GM21526 (cell line): ENCODE measurements at regions not wholly inside any gene's neighbourhood (a gene's known extent, or its start where the extent isn't known, plus 50 kb on each side); places are given as distances from the start of the nearest gene placed in this dataset.

Source experiments
- ATAC-seq: cut with Tn5 transposase; IDR thresholded peaks from one replicate; pipeline ENCODE4 v1.9.1; 2021; ENCODE audit warnings: moderate library complexity; ENCODE audit not compliant: unreplicated experiment, low FRiP score

DNA sequence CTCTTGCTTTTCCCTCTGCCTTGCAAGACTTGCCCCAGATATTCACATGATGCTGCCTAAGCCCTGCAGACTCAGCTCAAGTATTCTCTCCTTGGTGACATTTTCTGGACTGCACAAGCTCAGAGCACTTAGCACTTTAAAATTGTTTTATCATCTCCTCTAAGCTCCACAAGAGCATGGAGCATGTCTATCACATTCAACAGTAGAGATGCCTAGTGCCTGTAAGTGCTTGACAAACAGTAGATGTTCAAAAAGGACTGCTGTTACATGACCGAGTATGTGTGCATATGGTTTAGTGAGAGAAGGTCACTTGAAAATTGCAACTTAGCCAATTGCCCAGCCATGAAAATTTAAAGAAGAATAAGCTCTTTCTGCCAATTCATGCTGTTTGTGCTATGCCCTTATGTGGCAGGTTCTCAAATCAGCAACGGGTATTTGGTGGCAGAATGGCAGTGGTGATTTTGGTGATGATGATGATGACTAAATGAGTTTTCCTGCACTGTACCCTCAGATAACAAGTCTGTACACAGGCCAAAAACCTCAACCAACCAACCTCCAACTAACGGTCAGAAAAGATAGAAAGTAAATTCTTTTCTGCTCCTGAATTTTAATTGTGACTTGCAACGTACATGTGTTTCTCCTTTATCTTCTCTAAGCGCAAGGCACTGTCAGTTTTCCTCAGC is 647.2 kb upstream of the UBE2E2 start:
- no peak for ATAC-seq

DNA sequence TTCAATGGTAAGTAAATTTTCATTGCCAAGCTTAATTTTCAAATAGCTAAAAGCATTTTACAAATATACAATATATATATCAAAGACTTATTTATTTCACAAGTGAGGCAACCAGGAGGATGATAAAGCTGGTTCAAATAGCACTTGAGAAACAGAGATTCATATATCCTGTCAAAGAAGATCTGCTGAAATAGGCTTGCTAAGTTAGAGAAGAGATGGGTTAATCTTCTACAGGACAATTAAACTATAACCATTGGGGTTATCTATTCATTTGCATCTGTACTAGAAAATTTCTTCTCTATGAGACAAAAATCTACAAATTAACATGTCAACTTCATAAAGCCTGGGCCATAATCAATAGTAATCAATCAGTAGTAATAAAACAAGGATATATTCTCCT is 637.7 kb upstream of the UBE2E2 start:
- no peak for ATAC-seq

- no peak for ATAC-seq
Measured at GRCh38 chr3:22568285-22568684, 634.8 kb upstream of the UBE2E2 start.

GRCh38 chr3:22569570-22569969 is 633.6 kb upstream of the UBE2E2 start:
- no peak for ATAC-seq

GRCh38 chr3:22581007-22581406 is 622.1 kb upstream of the UBE2E2 start:
- no peak for ATAC-seq

- ATAC-seq: no peak
Measured at GRCh38 chr3:22582266-22582665, 620.9 kb upstream of the UBE2E2 start.

GRCh38 chr3:22585504-22585903 is 617.6 kb upstream of the UBE2E2 start:
- ATAC-seq: no peak

GRCh38 chr3:22585911-22586310 is 617.2 kb upstream of the UBE2E2 start:
- ATAC-seq: no peak

DNA sequence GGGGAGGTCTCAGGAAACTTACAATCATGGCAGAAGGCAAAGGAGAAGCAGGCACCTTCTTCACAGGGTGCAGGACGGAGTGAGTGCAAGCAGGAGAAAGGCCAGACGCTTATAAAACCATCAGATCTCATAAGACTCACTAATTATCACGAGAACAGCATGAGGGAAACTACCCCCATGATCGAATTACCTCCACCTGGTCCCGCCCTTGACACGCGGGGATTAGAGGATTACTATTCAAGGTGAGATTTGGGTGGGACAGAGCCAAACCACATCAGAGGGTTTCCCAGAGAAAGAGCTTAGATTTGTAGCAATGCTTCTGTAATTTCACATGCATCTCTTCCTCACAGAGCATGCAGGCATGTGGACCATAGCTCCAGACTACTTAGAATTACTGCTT is 615.7 kb upstream of the UBE2E2 start:
- ATAC-seq: no peak

DNA sequence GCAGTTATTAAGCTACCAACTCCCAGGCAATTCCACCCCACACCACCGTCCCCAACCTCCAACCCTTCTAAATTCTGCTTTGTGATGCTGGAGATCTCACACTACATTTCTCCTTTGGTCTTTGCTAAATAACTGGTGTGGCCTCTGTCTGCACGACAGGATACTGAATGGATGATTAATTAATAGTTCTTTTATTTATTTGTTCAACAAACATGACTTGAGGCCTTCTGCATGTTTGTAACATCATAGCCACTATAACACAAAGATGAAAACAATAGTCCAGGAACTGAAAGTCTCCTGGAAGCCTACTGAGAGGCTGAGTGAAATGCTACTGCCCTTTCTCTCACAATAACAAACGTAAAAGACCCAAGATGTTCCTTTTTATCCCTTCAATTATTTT is 609.5 kb upstream of the UBE2E2 start:
- ATAC-seq: no peak

DNA sequence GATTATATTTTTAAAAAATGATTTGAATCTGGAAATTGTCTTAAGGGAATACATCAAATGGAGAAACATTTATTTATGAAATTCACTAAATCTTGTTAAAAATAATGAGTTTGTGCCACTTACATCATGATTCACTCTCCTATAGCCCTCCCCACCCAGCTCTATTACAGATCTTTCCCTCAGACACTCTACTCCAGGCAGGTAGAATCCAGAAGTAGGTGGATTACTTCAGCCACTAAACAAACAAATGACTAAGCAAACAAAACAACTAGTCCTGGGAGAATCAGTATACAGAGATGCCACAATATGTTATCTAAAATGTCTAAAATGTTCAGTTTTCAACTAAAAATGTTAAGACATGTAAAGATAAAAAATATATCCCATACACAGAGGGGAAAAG is 608.1 kb upstream of the UBE2E2 start:
- no peak for ATAC-seq

DNA sequence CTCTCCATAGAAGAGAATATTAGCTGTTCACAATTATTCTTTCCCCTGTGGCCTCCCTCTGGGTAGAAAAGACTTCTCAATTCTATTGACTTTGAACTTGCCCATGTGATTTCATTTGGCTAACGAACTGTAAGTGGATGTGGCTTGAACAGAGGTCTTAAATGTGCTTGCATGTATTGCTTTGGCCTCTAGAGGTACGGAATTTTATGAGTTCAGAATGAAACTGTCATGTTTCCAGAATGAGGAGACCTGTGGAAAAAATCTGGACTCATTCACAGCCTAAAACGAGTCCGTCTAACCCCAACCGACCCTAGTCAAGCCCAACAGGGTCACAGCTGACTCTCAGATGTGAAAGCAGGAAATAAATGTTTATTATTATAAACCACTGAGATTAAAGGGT is 596.7 kb upstream of the UBE2E2 start:
- ATAC-seq: no peak

GRCh38 chr3:22606938-22607337 is 596.2 kb upstream of the UBE2E2 start:
- no peak for ATAC-seq

- no peak for ATAC-seq
Measured at GRCh38 chr3:22608093-22608492, 595.0 kb upstream of the UBE2E2 start.

GRCh38 chr3:22608721-22609120 is 594.4 kb upstream of the UBE2E2 start:
- no peak for ATAC-seq

DNA sequence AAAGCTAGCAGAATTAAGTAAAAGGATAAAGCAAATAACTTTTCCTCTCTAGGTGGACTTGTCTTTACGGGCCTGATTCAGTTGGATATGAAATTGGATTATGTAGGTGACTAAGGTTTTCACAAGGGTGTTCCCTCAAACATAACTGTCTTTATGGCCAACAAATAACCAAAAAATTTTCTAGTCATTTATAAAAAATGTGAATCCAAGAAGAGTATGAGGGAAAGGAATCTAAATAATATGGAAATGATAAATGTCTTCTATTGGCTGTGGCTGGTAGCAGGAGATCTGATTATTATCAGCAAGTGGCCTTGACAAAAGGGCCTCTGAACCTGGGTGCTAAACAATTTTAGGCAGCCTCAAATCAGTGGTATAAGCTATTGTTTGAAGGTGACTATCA is 594.0 kb upstream of the UBE2E2 start:
- no peak for ATAC-seq

- no peak for ATAC-seq
Measured at GRCh38 chr3:22612927-22613326, 590.2 kb upstream of the UBE2E2 start.

DNA sequence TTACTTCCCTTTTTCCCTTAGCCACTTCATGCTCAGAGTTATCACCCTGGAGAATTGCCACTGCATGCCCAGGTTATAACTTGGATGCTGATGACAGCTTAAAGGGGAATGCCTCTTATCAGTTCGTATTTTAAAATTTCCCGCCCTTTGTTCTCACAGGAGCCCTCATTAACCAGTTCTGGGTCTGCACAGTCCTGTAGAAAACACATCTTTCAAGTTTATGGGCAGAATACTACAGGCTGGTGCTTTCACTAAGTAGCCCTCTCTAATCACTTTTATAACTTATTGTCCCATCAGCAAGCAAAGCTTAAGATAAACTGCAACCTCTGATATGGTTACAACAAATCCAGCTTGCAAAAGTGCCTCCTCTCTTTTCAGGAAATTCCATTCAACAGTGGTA is 587.3 kb upstream of the UBE2E2 start:
- no peak for ATAC-seq

DNA sequence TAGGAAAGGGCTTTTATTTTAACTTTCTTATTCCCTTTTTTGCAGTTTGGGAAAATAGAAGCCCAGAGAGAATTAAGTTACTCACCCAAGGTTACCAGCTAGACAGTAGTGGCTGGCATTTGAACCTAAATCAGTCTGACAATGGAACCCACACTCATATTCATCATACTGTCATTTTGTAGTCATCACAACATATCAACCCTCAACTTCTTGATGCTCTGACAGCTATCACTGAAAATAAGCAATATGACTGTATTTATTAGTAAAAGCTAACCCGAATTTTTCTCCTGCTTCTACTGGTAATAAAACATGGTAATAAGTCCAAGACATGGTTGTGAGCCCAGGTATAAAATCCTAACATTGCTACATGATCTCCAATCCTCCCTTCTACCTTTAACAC is 585.8 kb upstream of the UBE2E2 start:
- no peak for ATAC-seq

GRCh38 chr3:22620498-22620897 is 582.6 kb upstream of the UBE2E2 start:
- no peak for ATAC-seq

DNA sequence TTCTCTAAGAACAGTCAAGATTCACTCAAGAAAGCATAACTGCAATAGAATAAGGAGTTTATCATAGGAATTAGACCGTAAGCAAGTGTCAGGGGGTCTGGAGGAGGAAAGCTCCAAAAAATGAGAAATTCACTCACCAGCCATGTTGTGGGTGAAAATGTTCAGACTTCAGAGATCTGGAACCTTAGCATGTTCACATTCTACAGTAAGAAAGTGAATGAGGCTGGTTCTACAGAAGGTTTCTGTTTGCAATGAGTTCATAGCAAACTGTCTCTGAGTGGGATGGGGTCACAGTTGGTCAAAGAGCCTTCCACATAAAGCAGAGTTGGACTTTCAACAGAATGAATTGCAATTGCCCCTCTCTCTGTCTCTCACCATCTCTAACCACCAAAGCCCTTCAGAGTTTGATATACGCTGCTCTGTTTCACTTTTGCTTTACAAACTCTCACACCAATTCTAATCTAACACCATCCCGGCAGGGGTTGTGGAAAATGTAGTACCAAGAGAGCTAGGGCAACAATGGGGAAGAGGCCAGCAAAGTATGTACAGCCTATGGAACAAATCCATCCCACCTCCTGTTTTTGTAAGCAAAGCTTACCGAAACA is 581.8 kb upstream of the UBE2E2 start:
- no peak for ATAC-seq

- ATAC-seq: no peak
Measured at GRCh38 chr3:22627993-22628499, 575.1 kb upstream of the UBE2E2 start.
